Eye (tissue), 1 donor: ENCODE measurements at regions not wholly inside any gene's neighbourhood (a gene's known extent, or its start where the extent isn't known, plus 50 kb on each side); places are given as distances from the start of the nearest gene placed in this dataset.
"Not testable (repeated sequence)": the region's sequence is repeated elsewhere in the genome, so short reads cannot be mapped to it uniquely, and the experiment has no call there.

ENCODE experiments used
- DNase-seq: peaks from one replicate; pipeline ENCODE4 v3.0.0-alpha.2; 2015

DNA sequence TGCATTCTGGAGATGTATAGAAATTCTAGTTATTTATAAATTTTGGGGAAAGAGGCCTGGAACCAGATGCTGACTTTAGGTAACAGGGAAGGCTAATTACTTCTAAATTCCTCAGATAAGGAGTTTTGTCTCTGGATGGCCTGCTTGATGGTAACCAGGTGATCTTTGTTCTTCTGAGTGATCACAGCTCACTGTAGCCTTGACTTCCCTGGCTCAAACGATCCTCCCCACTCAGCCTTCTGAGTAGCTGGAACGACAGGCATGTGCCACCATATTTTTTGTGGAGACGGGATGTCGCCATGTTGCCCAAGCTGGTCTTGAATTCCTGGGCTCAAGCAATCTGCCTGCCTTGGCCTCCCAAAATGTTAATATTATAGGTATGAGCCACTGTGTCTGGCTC, 54.4 kb upstream of the MSH6 start:
- no peak for DNase-seq

DNA sequence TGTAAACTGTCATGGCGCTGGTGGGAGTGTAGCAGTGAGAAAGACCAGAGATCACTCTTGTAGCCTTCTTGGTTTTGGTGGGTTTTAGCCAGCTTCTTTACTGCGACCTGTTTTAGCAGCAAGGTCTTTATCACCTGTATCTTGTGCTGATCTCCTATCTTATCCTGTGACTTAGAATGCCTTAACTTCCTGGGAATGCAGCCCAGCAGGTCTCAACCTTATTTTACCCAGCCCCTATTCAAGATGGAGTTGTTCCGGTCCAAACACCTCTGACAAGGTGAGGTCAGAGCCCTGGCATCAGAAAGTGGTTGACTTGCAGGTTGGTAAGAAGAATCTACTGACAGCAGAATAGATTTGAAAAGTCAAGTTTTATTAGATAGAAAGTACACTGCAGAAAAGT, 55.0 kb upstream of the MSH6 start:
- no peak for DNase-seq

DNA sequence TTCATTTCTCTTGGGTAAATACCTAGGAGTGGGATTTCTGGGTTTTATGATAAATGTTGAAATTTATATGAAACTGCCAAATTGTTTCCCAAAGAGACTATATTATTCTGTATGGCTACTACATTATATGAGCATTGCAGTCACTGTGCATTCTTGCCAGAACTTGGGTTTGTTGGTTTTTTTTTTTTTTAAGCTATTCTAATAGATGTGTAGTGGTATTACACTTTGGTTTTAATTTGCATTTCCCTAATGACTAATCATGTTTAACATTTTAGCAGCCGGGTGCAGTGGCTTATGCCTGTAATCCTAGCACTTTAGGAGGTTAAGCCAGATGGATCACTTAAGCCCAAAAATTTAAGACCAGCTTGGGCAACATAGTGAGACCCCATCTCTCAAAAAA, 56.0 kb upstream of the MSH6 start:
- DNase-seq: not testable (repeated sequence)

DNA sequence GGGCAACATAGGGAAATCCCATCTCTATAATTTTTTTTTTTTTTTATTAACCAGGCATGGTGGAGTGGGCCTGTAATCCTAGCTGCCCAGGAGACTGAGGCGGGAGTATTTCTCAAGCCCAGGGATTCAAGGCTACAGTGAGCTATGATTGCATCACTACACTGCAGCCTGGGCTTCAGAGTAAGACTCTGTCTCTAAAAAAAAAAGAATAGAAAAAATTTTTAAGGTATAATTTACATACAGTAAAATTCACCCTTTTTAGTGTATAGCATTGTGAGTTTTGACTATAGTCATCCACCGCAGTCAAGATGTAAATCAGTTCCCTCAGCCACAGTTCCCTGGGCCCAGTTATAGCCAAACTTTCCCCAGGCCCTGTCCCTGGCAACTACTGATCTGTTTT, 57.1 kb upstream of the MSH6 start:
- no peak for DNase-seq

DNA sequence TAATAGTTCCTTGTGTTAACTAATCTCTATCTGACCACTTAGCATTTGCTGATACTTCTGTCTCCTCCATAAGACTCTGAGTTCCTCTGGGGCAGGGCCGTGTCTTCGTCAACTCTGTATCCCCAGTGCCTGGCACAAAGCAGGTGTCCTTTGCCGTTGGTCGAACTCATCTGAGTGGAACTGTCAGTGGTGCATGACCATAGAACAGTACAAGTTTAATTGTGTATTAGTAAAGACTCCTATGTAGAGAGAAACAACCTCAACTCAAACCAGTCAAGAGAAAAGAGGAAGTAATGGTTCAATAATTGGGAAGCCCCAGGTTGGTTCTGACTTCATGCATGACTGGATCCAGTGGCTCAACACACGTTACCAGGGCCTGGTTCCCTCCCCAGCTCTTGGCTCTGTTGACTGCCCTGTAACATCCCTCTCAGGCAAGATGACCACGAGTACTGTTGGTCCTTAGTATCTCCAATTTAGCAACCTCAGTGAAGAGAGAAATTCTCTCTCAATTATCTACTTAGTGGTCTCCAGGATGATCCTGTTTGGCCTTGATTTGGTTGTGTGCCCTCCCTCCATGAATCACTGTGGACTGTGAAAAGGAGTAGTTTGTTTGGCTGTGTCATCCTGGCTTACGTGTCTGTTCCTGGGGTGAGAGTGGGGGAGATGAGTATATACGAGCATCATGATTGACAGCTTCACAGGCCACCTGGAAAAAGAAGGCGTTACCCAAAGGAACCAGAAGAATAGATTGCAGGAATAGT, 58.5 kb upstream of the MSH6 start:
- DNase-seq: no peak

DNA sequence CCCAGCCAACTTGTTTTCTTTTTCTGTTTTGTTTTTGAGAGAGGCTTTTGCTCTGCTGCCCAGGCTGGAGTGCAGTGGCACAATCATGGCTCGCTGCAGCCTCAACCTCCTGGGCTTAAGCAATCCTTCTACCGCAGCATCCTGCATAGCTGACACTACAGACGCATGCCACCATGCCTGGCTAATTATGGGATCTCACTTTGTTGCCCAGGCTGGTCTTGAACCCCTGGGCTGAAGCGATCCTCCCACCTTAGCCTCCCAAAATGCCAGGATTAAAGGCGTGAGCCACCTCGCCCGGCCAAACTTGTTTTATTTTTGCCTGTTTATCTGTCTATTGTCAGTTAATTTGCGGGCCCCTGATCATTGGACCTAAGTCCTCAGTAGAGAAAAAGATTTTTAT, 61.6 kb upstream of the MSH6 start:
- DNase-seq: no peak

DNA sequence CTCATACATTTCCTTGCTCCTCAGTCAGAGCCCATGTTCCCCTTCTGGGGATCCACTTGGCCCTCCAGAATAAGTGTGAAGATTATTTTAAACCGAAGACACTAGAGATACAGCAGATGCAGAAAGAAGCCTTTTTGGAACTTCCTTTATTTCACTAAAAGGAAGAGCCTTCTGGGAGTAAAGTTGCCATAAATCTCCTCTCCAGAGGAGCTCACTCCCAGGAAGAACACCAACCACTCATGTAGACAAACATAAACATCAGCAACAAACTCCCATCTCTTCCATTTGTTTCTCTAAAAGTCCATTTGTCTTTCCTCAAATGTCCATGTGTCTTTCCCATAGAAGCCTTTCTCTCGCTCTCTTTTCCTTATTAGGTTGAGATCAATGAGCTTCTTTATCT, 62.4 kb upstream of the MSH6 start:
- no peak for DNase-seq

DNA sequence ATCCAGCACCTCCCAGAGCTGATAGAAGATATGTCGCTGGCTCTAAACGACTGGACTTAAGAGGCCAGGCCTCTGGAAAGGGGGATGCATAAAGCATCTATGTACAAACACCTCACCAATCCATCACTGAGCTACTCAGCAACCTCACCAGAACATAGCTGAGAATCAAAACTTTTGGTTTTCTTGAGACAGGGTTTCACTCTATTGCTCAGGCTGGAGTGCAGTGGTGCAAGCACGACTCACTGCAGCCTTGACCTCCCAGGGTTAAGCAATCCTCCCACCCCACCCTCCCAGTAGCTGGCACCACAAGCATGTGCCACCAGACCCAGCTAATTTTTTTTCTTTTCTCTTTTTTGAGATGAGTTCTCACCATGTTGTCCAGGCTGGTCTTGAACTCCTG, 62.9 kb upstream of the MSH6 start:
- no peak for DNase-seq

DNA sequence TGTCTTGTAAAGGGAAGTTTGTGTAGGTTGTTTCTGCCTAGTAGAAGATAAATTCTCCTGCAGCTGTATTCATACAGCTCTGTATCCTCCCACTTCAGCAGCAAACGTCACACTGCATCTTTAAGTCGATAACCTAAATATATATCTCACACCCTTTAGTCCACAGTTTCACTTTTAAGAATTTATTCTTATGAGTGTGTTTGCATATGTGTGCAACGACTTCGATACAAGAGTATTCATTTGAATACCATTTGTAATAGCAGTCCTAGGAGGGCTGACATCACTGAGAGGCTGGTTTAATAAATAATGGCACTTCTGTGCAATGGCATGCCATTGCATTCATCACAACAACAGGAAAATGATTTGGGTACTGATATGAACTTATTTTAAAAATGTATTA, 63.8 kb upstream of the MSH6 start:
- no peak for DNase-seq

DNA sequence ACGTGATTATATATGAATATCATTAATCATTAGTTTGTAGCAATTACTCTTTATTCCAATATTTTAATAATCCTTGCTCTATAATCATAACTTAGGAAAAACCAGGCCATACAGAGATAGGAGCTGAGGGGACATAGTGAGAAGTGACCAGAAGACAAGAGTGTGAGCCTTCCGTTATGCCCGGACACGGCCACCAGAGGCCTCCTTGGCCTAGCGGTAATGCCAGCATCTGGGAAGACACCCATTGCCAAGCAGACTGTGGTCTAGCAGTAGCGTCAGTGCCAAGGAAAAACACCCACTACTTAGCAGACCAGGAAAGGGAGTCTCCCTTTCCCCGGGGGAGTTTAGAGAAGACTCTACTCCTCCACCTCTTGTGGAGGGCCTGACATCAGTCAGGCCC, 66.6 kb upstream of the MSH6 start:
- not testable (repeated sequence) for DNase-seq

DNA sequence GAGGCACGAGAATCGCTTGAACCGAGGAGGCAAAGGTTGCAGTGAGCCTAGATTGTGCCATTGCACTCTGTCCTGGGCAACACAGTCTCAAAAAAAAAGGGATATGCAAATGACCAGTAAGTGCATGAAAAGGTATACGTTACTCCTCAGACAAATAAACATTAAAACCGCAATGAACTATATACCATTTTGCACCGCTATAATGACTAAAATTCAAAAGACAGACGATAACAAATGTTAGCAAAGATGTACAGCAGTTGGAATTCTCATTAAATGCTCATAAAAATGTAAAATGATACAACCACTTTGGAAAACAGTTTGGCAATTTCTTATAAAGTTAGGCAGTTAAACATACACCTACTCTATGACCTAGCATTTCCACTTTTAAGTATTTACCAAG, 67.4 kb upstream of the MSH6 start:
- no peak for DNase-seq

DNA sequence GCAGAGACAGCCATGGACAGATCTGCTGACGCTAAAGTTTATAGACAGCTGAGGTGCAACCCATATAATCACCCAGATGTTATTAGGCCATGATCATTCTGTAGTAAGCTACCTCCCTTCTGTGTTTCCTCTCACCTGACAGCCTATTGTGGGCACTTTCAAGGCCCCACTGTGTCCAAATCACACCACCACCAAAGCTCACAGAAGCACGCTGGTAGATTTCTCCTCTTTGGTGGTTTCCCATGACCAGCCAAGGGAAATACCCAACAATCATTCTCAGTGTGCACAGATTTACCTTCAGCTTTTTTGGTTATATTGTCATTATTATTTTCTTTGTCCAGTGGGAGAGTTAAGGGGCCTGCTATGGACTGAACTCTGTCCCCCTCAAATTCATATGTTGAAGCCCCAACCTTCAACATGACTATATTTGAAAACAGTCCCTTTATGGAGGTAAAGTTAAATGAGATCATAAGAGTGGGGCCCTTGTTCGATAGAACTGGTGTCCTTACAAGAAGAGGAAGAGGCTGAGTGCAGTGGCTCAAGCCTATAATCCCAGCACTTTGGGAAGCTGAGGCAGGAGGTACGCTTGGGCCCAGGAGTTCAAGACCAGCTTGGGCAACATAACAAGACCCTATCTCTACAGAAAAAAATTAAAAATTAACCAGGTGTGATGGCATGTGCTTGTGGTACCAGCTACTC, 74.0 kb upstream of the MSH6 start:
- DNase-seq: no peak

DNA sequence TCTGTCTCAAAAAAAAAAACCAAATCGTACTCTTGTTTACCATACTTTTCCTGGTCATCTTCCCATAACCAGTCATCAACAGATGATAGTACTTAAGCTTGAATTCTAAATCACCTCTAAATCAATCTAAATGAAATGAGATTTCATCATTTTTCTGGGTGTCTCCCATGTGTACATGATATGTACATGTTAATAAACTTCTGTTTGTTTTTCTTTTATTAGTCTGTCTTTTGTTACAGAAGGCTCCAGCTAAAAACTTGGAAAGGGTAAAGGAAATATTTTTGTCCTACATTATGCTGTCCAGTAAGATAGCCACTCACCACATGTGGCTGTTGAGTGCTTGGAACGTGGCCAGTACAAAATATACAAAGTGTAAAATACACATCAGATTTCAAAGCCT, 78.7 kb upstream of the MSH6 start:
- no peak for DNase-seq

DNA sequence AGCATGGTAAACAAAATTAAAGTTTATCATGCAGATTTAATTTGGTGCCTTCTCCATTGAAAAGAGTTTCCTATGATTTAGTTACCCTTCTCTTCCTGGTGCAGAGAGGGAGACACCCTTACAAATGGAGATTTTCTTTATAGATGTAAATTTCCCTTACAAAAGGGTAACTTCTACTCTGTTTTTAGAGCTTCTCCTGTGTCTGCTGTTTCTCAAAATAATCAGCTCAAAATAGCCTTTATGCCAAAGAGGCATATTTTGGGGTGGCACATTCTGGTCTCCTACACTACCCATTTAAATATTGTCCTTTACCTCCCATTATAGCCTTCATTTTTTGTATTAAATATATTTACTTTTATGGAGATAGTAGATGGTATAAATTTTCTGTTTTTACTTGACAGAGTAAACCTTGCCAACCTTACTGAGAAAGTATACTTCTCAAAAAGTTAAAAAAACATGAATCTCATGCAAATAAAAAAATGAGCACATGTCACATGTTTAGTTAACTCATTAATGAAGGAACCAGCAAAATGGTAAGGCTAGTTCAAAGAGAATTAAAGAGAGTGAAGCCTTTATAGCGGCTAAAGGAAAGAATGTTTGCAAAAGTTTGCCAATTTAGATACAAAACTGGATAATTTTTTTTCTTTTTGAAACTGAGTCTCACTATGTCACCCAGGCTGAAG, 83.3 kb upstream of the MSH6 start:
- DNase-seq: no peak

DNA sequence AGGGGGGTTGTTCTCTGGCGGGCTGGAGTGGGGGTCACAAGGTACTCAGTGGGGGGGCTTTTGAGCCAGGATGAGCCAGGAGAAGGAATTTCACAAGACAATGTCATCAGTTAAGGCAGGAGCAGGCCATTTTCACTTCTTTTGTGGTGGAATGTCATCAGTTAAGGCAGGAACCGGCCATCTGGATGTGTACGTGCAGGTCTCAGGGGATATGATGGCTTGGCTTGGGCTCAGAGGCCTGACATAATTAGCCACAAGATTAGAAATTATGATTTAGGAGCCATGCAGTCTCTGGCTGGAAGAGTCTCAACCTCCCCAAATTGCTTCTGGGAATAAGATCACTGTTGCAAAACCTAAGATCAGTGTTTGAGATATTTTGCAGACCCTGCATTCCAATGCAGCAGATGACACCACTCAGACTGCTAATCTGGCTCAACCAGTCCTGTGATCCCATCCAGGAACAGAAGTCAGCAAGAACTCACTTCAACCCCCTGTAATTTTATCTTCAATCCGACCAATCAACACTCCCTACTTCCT, 84.4 kb upstream of the MSH6 start:
- not testable (repeated sequence) for DNase-seq

DNA sequence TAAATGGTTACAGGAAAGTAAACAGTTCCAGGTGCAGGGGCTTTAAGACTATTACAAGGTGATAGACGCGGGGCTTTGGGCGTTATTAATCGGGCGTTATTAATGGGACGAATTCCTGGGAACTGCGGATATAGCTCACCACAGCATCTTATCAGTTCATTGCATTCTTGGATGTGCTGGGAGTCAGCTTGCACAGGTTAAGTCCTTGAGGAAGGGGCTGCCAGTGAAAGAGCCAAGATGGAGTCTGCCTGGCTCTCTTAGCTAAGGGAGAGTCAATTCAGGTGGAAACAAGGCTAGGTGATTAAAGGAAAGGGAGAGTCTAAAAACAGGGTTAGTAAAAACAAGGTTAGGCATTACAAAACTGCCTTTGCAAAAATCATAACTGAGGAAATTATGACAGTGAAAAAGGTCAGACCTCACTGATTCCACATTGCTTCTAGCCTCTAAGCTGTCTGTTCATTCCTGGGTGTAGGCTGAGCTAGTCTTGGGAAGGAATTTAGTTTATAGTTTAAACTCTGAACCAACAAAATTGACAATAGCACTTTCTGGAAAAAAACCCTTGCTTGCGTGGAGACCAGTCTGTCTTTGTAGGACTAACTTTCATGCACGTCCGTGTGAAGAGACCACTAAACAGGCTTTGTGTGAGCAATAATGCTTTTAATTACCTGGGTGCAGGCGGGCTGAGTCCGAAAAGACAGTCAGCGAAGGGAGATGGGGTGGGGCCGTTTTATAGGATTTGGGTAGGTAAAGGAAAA, 85.1 kb upstream of the MSH6 start:
- not testable (repeated sequence) for DNase-seq

DNA sequence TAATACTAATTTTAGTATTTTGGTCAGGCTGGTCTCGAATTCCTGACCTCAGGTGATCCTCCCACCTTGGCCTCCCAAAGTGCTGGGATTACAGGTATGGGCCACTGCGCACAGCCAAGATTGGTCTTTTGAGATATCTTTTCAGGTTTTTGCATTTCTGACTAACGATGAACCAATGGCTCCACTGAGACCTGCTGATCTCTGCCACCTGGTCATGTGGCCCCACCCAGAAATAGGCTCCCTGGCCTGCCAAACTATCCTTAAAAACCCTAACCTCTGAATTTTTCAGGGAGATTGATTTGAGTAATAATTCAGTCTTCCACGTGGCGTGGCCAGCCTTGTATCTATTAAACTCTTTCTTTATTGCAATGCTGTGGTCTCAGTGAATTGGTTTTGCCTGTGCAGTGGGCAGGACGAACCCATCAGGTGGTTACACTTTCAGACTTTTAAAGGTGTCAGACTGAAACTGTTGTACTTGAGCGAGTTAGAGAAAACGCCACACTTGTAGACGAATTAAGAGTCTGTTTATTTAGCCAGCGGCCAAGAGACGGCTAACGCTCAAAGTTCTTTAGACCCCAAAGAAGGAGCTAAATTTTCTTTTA, 85.8 kb upstream of the MSH6 start:
- no peak for DNase-seq

DNA sequence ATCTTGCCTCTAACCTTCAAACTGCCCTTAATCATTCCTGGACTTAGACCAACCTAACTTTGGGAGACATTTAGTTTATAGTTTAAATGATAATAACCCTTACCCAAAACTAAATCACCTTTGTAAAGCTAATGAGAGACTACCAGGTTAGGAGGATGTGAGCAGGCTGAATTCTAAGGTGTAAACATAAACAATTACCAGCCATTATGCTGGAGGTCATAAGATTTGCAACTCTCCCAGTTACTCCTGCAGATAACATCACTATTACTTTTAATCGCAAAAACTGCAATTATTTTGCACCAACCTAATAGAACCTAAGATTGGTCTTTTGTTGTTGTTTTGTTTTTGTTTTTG, 86.5 kb upstream of the MSH6 start:
- no peak for DNase-seq

DNA sequence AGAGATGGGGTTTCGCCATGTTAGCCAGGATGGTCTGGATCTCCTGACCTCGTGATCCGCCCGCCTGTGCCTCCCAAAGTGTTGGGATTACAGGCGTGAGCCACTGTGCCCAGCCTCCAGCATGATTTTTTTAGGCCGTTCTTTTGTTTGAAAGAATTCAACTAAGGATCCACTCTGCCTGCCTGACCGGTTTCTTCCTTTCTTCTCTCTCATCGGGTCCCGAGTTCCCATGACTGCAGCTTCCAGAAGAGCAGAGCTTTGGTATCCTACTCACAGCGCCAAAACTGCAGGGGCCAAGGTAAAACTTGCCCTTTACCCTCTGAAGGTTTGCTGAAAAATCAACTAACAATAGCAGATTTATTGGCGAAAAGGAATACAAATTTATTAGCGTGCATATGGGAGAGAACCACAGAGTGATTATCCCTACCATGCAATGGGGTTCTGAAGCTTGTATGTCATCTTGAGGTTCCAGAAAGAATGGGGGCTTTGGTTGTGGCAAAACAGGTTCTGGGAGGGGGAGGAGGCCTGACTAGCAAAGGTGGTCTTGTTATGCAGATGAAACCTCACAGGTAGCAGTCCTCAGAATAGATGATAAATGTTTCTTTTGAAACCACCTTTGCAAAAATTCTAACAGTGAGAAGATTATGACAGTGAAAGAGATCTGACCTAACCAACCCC, 87.0 kb upstream of the MSH6 start:
- no peak for DNase-seq

DNA sequence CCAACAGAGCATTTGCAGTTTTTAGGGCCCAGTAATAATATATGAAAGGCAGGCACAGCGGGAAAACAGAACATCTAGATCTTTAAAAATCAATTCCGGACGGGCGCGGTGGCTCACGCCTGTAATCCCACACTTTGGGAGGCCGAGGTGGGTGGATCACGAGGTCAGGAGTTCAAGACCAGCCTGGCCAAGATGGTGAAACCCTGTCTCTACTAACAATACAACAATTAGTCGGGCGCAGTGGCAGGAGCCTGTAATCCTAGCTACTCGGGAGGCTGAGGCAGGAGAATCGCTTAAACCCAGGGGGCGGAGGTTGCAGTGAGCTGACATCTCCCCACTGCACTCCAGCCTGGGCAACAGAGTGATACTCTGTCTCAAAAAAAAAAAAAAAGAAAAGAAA, 88.5 kb upstream of the MSH6 start:
- DNase-seq: not testable (repeated sequence)

DNA sequence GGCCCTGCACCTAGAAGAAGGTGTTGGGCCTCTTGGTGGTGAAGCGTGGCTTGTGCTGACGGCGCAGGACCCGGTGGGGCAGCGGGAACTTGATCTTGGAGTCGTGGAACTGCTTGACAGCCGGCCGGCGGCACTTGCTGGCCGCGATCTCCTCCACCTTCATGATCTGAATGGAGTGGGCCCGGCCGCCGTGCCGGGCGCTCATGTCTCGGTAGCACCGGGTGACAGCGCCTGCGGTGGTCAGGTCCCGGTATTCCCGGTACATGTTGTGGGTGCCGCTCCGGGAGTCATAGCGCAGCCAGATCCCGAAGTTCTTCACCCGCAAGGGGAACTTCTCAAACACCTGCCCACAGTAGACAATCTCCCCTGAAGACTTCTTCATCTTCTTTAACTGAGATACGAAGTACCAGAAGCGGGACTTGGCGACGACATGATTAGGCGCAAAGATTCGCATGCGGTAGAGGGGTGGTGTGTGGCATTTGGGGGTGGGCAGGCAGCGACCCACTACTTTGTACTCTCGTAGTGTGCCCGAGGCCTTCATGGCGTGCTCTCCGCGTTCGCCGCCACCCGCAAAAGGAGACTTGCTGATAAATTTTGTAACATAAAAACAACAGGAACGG, 92.1 kb upstream of the MSH6 start:
- DNase-seq: not testable (repeated sequence)

DNA sequence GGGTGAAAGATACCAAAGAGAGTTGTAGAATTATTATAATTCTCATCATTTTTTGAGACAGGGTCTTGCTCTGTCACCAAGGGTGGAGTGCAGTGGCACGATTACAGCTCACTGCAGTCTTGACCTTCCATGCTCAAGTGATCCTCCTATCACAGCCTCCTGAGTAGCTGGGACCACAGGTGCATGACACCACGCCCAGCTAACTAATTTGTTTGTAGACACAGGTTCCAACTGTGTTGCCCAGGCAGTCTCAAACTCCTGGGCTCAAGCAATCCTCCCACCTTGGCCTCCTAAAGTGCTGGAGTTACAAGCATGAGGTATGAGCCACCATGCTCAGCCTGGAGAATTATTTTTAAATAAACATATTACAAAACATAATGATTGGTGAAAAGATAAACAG, 92.8 kb upstream of the MSH6 start:
- DNase-seq: no peak
